ENCODE measurements at regions not wholly inside any gene's neighbourhood (a gene's known extent, or its start where the extent isn't known, plus 50 kb on each side); places are given as distances from the start of the nearest gene placed in this dataset.

DNA sequence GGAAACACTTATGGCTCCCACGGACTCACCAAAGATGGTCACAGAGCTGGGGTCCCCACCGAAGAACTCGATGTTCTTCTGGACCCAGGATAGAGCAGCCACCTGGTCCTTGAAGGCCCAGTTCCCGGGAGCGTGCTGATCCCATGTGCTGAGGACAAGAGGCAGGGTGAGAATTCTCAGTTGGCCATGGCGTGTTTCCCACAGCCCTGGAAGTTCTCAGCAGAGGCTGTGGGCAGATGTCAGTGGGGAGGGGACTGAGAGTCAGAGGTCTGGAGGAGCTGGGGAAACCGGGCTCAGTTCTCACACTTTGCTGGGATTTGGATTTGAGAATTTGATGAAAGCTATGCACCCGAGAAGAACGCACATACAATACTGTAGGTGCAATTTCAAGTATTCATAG, 193.3 kb downstream of the BCR start:
- no peak for DNase-seq

GRCh38 chr22:23370251-23370650, 189.9 kb downstream of the BCR start:
- DNase-seq: no peak
- H3K9ac ChIP-seq (ENCODE audit: low read length): no peak overlapping the region
- no peaks in the 10 kb centered on the region for H3K36me3 ChIP-seq (replicated peaks; ENCODE audit: insufficient read depth, low read length)
- no peaks in the 10 kb centered on the region for H4K20me1 ChIP-seq (ENCODE audit: insufficient read depth, low read length)
- H3K79me2 ChIP-seq (ENCODE audit: low read length): no peaks in the 10 kb centered on the region
- H3K4me1 ChIP-seq (ENCODE audit: low read length): no peaks in the 10 kb centered on the region
- no peak overlapping the region for H3K27ac ChIP-seq (ENCODE audit: low read length)
- H3K9me3 ChIP-seq (replicated peaks; ENCODE audit: insufficient read depth, low read length): no peaks in the 10 kb centered on the region
- no peaks in the 10 kb centered on the region for H3K27me3 ChIP-seq (replicated peaks; ENCODE audit: insufficient read depth, low read length)
- TF ChIP-seq EZH2 (optimal IDR thresholded peaks at IDR 0.05; ENCODE audit: low read depth, low read length): no peak
- no peak for TF ChIP-seq EZH2phosphoT487 (IDR thresholded peaks at IDR 0.05; ENCODE audit: low read length)
- no peak for TF ChIP-seq CTCF (IDR thresholded peaks at IDR 0.05; ENCODE audit: low read length)
- no peak overlapping the region for H3K4me2 ChIP-seq (ENCODE audit: low read depth, low read length)
- no peaks in the 10 kb centered on the region for H3K9me2 ChIP-seq (replicated peaks; ENCODE audit: insufficient read depth, low read length)
- H3F3A ChIP-seq (ENCODE audit: insufficient read depth, low read length): no peaks in the 10 kb centered on the region
- no peak overlapping the region for H2AFZ ChIP-seq (ENCODE audit: low read length)
- H3K4me3 ChIP-seq (ENCODE audit: low read length): no peak overlapping the region

More for the DNA sequence above, 193.3 kb downstream of the BCR start:
- Histone ChIP-seq H3K27me3 (replicated peaks; ENCODE audit: insufficient read depth, low read length) (peaks cover 6% of the 10 kb centered on the region; the same call in 1 of the 2 replicates), H3K36me3 (replicated peaks; ENCODE audit: insufficient read depth, low read length) (no peaks in the 10 kb centered on the region), H3K4me2 (ENCODE audit: low read depth, low read length) (no peak overlapping the region), H2AFZ (ENCODE audit: low read length) (no peak overlapping the region), H3K4me3 (ENCODE audit: low read length) (no peak overlapping the region), H3K9ac (ENCODE audit: low read length) (no peak overlapping the region), H4K20me1 (ENCODE audit: insufficient read depth, low read length) (no peaks in the 10 kb centered on the region), H3K79me2 (ENCODE audit: low read length) (no peaks in the 10 kb centered on the region), H3F3A (ENCODE audit: insufficient read depth, low read length) (no peaks in the 10 kb centered on the region), H3K9me3 (replicated peaks; ENCODE audit: insufficient read depth, low read length) (no peaks in the 10 kb centered on the region), H3K9me2 (replicated peaks; ENCODE audit: insufficient read depth, low read length) (no peaks in the 10 kb centered on the region), H3K27ac (ENCODE audit: low read length) (no peak overlapping the region), H3K4me1 (ENCODE audit: low read length) (no peaks in the 10 kb centered on the region)
- TF ChIP-seq CTCF (IDR thresholded peaks at IDR 0.05; ENCODE audit: low read length) (no peak), EZH2 (optimal IDR thresholded peaks at IDR 0.05; ENCODE audit: low read depth, low read length) (no peak), EZH2phosphoT487 (IDR thresholded peaks at IDR 0.05; ENCODE audit: low read length) (no peak)

GRCh38 chr22:23369054-23369685, 188.9 kb downstream of the BCR start:
- H3K9me3 ChIP-seq (replicated peaks; ENCODE audit: insufficient read depth, low read length): no peaks in the 10 kb centered on the region
- no peak overlapping the region for H3K4me3 ChIP-seq (ENCODE audit: low read length)
- H2AFZ ChIP-seq (ENCODE audit: low read length): no peak overlapping the region

More at GRCh38 chr22:23369054-23369685, 188.9 kb downstream of the BCR start:
- Histone ChIP-seq H3K36me3 (replicated peaks; ENCODE audit: insufficient read depth, low read length) (no peaks in the 10 kb centered on the region), H3K27me3 (replicated peaks; ENCODE audit: insufficient read depth, low read length) (no peaks in the 10 kb centered on the region), H3K4me1 (ENCODE audit: low read length) (no peaks in the 10 kb centered on the region), H3K4me2 (ENCODE audit: low read depth, low read length) (no peak overlapping the region), H3K9me2 (replicated peaks; ENCODE audit: insufficient read depth, low read length) (no peaks in the 10 kb centered on the region), H3F3A (ENCODE audit: insufficient read depth, low read length) (no peaks in the 10 kb centered on the region), H3K9ac (ENCODE audit: low read length) (no peak overlapping the region), H3K79me2 (ENCODE audit: low read length) (no peaks in the 10 kb centered on the region), H3K27ac (ENCODE audit: low read length) (no peak overlapping the region), H4K20me1 (ENCODE audit: insufficient read depth, low read length) (no peaks in the 10 kb centered on the region)
- DNase-seq: no peak
- TF ChIP-seq EZH2phosphoT487 (IDR thresholded peaks at IDR 0.05; ENCODE audit: low read length) (no peak), CTCF (IDR thresholded peaks at IDR 0.05; ENCODE audit: low read length) (no peak), EZH2 (optimal IDR thresholded peaks at IDR 0.05; ENCODE audit: low read depth, low read length) (no peak)
